ENCODE measurements at regions not wholly inside any gene's neighbourhood (a gene's known extent, or its start where the extent isn't known, plus 50 kb on each side); places are given as distances from the start of the nearest gene placed in this dataset.

DNA sequence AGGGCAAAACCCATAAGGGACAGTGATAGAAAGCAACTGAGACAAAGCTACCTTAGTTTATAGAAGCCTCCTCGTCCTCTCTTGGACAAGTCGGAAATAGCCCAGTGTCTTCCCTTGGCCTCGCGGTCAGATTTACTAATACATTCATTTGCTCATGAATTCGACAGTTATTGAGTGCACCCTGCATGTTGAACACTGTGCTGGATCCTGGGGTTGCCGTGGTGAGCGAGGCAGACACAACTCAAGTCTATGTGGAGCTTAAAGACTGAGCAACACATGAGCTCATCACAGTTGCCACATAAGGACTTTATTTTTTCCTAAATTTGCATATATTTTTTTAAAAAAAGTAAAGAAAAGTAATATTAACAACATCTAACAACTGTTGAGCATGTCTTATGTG is 411.1 kb upstream of the ITGA1 start:
- no peak overlapping the region for H3K27ac Mint-ChIP-seq (ENCODE audit: unreplicated experiment)
- no peaks in the 10 kb centered on the region for H3K36me3 Mint-ChIP-seq (ENCODE audit: low read depth, unreplicated experiment)
- TF ChIP-seq, protein P1, sequence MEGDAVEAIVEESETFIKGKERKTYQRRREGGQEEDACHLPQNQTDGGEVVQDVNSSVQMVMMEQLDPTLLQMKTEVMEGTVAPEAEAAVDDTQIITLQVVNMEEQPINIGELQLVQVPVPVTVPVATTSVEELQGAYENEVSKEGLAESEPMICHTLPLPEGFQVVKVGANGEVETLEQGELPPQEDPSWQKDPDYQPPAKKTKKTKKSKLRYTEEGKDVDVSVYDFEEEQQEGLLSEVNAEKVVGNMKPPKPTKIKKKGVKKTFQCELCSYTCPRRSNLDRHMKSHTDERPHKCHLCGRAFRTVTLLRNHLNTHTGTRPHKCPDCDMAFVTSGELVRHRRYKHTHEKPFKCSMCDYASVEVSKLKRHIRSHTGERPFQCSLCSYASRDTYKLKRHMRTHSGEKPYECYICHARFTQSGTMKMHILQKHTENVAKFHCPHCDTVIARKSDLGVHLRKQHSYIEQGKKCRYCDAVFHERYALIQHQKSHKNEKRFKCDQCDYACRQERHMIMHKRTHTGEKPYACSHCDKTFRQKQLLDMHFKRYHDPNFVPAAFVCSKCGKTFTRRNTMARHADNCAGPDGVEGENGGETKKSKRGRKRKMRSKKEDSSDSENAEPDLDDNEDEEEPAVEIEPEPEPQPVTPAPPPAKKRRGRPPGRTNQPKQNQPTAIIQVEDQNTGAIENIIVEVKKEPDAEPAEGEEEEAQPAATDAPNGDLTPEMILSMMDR (IDR thresholded peaks at IDR 0.05; ENCODE audit: unreplicated experiment), result no peak

DNA sequence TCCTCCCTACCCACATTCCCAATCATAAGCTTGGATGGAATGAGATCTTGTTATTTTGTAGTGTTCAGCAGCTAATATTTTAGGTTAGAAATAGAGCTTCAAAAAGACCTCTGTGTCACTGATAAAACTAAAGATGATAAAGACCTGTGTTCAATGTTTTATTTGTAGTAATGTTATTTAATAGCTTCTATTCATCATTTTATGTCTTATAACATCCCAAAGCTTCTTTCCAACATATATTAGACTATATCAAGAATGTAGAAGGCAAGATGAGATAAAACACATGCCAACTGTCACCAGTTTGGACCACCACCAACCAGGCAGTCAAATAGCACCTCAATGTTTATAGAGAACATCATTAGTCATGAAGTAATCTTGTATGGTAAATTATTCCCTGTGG is 409.5 kb upstream of the ITGA1 start:
- no peaks in the 10 kb centered on the region for H3K9me3 Mint-ChIP-seq (ENCODE audit: unreplicated experiment)
- DNase-seq (ENCODE audit: low spot score), result no peak

More for the DNA sequence above, 411.1 kb upstream of the ITGA1 start:
- peaks cover 3% of the 10 kb centered on the region for H3K27me3 Mint-ChIP-seq (ENCODE audit: unreplicated experiment)
- H3K9me3 Mint-ChIP-seq (ENCODE audit: unreplicated experiment), result no peaks in the 10 kb centered on the region
- H3K4me1 Mint-ChIP-seq (ENCODE audit: unreplicated experiment), result no peaks in the 10 kb centered on the region
- H3K4me3 Mint-ChIP-seq (ENCODE audit: unreplicated experiment), result no peak overlapping the region
- no peak for DNase-seq (ENCODE audit: low spot score)

DNA sequence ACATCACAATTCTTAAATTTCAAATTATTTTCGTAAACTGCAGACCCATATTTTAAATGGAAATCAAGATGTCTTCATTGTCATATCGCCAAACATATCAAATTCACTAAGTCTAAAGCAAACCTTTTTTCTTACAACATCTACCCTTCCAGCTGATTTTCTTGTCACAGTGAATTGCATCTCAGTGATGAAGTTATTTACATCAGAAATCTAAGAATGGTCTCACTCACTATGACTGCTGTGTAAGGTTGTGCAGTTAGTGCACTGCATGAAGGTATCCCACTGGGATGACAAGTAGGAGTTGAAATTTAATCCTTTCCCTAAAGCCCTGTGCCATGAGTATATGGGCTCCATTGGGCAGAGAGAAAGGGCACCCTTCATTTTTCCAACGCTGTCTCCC is 399.4 kb upstream of the ITGA1 start:
- Mint-ChIP-seq H3K4me3 (ENCODE audit: unreplicated experiment) (no peak overlapping the region), H3K4me1 (ENCODE audit: unreplicated experiment) (peaks cover 3% of the 10 kb centered on the region), H3K27ac (ENCODE audit: unreplicated experiment) (no peak overlapping the region), H3K36me3 (ENCODE audit: low read depth, unreplicated experiment) (no peaks in the 10 kb centered on the region), H3K9me3 (ENCODE audit: unreplicated experiment) (no peaks in the 10 kb centered on the region), H3K27me3 (ENCODE audit: unreplicated experiment) (no peaks in the 10 kb centered on the region)
- TF ChIP-seq, protein P1 (IDR thresholded peaks at IDR 0.05; ENCODE audit: unreplicated experiment), result no peak
- DNase-seq (ENCODE audit: low spot score), result no peak

More for the DNA sequence above, 409.5 kb upstream of the ITGA1 start:
- TF ChIP-seq, protein P1 (IDR thresholded peaks at IDR 0.05; ENCODE audit: unreplicated experiment), result no peak
- Mint-ChIP-seq H3K4me3 (ENCODE audit: unreplicated experiment) (no peak overlapping the region), H3K4me1 (ENCODE audit: unreplicated experiment) (no peaks in the 10 kb centered on the region), H3K27ac (ENCODE audit: unreplicated experiment) (no peak overlapping the region), H3K27me3 (ENCODE audit: unreplicated experiment) (peaks cover 3% of the 10 kb centered on the region), H3K36me3 (ENCODE audit: low read depth, unreplicated experiment) (no peaks in the 10 kb centered on the region)

DNA sequence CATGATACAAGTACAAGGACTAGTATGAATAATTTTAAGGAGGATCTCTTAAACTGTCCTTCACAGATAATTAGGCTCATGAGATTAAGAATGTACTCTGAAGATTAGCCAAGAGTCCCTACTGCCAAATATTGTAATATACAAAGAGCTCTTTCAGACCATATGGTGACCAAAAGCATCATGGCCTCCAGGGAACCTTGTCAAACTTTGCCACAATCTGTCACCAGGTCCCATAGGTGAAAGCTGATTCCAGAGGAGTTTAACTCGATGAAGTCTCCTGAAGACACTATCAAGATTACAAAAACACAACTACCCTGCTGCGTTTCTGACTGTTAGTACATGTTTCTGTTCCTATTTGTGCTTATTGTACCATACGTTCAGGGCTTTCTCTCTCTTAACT is 395.4 kb upstream of the ITGA1 start:
- Mint-ChIP-seq H3K9me3 (ENCODE audit: unreplicated experiment) (no peaks in the 10 kb centered on the region), H3K4me3 (ENCODE audit: unreplicated experiment) (no peak overlapping the region), H3K4me1 (ENCODE audit: unreplicated experiment) (no peaks in the 10 kb centered on the region), H3K36me3 (ENCODE audit: low read depth, unreplicated experiment) (no peaks in the 10 kb centered on the region), H3K27ac (ENCODE audit: unreplicated experiment) (no peak overlapping the region), H3K27me3 (ENCODE audit: unreplicated experiment) (peaks cover 2% of the 10 kb centered on the region)
- DNase-seq (ENCODE audit: low spot score), result no peak
- TF ChIP-seq, protein P1 (IDR thresholded peaks at IDR 0.05; ENCODE audit: unreplicated experiment), result no peak

DNA sequence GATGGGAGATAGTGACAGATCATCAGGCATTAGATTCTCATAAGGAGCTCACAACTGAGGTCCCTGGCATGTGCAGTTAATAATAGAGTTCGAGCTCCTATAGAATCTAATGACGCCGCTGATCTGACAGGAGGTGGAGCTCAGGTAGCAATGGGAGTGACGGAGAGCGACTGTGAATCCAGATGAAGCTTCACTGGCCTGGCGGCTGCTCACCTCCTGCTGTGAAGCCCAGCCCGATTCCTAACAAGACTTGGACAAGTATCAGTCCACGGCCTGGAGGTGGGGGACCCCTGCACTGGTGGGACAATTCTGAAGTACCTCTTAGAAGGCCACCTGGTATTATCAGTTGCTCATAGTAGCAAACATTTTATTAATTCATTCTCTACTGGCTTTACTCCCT is 377.9 kb upstream of the ITGA1 start:
- DNase-seq (ENCODE audit: low spot score), result no peak
- H3K27ac Mint-ChIP-seq (ENCODE audit: unreplicated experiment), result no peak overlapping the region
- TF ChIP-seq, protein P1 (IDR thresholded peaks at IDR 0.05; ENCODE audit: unreplicated experiment), result no peak

More for the DNA sequence above, 377.9 kb upstream of the ITGA1 start:
- Mint-ChIP-seq H3K4me1 (ENCODE audit: unreplicated experiment) (no peaks in the 10 kb centered on the region), H3K9me3 (ENCODE audit: unreplicated experiment) (no peaks in the 10 kb centered on the region), H3K36me3 (ENCODE audit: low read depth, unreplicated experiment) (no peaks in the 10 kb centered on the region), H3K27me3 (ENCODE audit: unreplicated experiment) (no peaks in the 10 kb centered on the region), H3K4me3 (ENCODE audit: unreplicated experiment) (no peak overlapping the region)

Data from endothelial cell (in vitro differentiated cells).